ENCODE measurements at regions not wholly inside any gene's neighbourhood (a gene's known extent, or its start where the extent isn't known, plus 50 kb on each side); places are given as distances from the start of the nearest gene placed in this dataset.

DNA sequence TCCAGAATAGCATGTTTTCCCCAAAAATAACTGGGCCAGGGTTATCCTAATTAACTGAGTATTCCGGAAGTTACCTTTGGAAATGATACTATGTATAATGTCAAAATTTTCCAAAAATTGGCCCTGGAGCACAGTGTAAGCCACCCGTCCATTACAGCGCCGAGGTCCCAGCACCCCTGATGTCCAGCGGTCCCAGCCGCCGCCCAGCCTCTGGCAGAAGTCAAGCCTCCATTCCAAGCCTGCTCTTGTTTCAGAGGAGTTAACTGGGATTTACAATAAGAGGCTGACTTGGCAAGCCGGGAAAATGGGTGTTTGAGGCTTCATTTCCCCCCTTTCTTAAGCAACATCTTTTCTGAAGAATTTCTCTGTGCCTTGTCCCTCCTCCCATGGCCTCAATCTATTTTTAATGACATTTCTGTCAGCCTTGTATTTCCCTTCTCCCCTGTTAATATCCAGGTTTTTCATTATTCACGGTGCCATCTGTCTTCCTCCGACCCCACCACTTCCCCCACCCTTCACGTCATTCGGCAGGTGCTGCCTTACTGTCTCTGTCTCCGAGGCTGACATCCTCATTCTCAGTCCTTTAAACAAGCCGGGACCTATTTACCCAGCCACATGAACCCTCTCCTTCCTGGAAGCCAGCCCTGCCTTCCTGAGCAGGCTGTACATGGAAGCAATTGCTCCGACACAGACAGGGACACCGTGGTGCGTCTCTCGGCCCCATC is 490.9 kb downstream of the NPHP4 start:
- TF ChIP-seq, protein P1, sequence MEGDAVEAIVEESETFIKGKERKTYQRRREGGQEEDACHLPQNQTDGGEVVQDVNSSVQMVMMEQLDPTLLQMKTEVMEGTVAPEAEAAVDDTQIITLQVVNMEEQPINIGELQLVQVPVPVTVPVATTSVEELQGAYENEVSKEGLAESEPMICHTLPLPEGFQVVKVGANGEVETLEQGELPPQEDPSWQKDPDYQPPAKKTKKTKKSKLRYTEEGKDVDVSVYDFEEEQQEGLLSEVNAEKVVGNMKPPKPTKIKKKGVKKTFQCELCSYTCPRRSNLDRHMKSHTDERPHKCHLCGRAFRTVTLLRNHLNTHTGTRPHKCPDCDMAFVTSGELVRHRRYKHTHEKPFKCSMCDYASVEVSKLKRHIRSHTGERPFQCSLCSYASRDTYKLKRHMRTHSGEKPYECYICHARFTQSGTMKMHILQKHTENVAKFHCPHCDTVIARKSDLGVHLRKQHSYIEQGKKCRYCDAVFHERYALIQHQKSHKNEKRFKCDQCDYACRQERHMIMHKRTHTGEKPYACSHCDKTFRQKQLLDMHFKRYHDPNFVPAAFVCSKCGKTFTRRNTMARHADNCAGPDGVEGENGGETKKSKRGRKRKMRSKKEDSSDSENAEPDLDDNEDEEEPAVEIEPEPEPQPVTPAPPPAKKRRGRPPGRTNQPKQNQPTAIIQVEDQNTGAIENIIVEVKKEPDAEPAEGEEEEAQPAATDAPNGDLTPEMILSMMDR (conservative IDR thresholded peaks at IDR 0.05 in 1 of 2, IDR thresholded peaks at IDR 0.05 in 1 of 2; ENCODE audit: low read depth in 1 of 2, low read length in 2 of 2) = no peak
- TF ChIP-seq EZH2 (IDR thresholded peaks at IDR 0.05; ENCODE audit: low read length, missing control alignments) = no peak

Measured in fibroblast of lung (primary cell).